Neural cell (in vitro differentiated cells): ENCODE measurements at regions not wholly inside any gene's neighbourhood (a gene's known extent, or its start where the extent isn't known, plus 50 kb on each side); places are given as distances from the start of the nearest gene placed in this dataset.
"Not testable (repeated sequence)": the region's sequence is repeated elsewhere in the genome, so short reads cannot be mapped to it uniquely, and the experiment has no call there.

Experiments used
- EP300 ChIP-seq: fragments of 450-650 bp; conservative IDR thresholded peaks from 2 replicates; pipeline ENCODE4 v1.6.1; 2014; ENCODE audit warnings: antibody characterized with exemption, mild to moderate bottlenecking, moderate library complexity; ENCODE audit not compliant: poor library complexity, severe bottlenecking
- EZH2 ChIP-seq: fragments of 200-600, 300-800 bp; shearing (Covaris generic), sonication (generic); IDR thresholded peaks from 2 replicates; pipeline ENCODE4 v1.6.1; 2014; ENCODE audit warnings: antibody characterized with exemption, low read length, borderline replicate concordance, mild to moderate bottlenecking; ENCODE audit not compliant: insufficient read depth, poor library complexity, severe bottlenecking
- MXI1 ChIP-seq: fragments of 450-650 bp; conservative IDR thresholded peaks from 2 replicates; pipeline ENCODE4 v1.6.1; 2014; ENCODE audit warnings: antibody characterized with exemption, mild to moderate bottlenecking; ENCODE audit not compliant: poor library complexity, severe bottlenecking
- POLR2AphosphoS5 ChIP-seq: IDR thresholded peaks from 2 replicates; pipeline ENCODE4 v1.6.1; 2012
- RAD21 ChIP-seq: fragments of 450-650 bp; conservative IDR thresholded peaks from 2 replicates; pipeline ENCODE4 v1.6.1; 2014; ENCODE audit warnings: antibody characterized with exemption, mild to moderate bottlenecking, moderate library complexity
- SMC3 ChIP-seq: fragments of 450-650 bp; conservative IDR thresholded peaks from 2 replicates; pipeline ENCODE4 v1.6.1; 2014; ENCODE audit warnings: antibody characterized with exemption, mild to moderate bottlenecking, moderate library complexity; ENCODE audit not compliant: poor library complexity
- TAF1 ChIP-seq: IDR thresholded peaks from 2 replicates; pipeline ENCODE4 v1.6.1; 2012; ENCODE audit warnings: low read depth
- TF ChIP-seq, protein P1 (sequence below): fragments of 450-650 bp; IDR thresholded peaks from 2 replicates; pipeline ENCODE4 v1.5.1; 2014; ENCODE audit warnings: antibody characterized with exemption, mild to moderate bottlenecking, moderate library complexity; ENCODE audit not compliant: poor library complexity, severe bottlenecking
- TF ChIP-seq, protein P2 (sequence below): IDR thresholded peaks from 2 replicates; pipeline ENCODE4 v1.6.1; 2012; ENCODE audit warnings: borderline replicate concordance

DNA sequence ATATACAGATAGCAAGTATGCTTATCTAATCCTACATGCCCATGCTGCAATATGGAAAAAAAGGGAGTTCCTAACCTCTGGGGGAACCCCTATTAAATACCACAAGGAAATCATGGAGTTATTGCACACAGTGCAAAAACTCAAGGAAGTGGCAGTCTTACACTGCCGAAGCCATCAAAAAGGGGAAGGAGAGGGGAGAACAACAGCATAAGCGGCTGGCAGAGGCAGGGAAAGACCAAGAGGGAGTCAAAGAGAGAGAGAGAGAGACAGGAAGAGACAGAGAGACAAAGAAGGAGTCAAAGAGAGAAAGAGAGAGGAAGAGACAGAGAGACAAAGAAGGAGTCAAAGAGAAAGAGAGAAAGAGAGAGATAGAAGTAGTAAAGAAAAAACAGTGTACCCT, 267.3 kb downstream of the S1PR1 start:
- not testable (repeated sequence) for TF ChIP-seq SMC3, MXI1, EP300, POLR2AphosphoS5, RAD21, EZH2, TAF1
- TF ChIP-seq, protein P1, sequence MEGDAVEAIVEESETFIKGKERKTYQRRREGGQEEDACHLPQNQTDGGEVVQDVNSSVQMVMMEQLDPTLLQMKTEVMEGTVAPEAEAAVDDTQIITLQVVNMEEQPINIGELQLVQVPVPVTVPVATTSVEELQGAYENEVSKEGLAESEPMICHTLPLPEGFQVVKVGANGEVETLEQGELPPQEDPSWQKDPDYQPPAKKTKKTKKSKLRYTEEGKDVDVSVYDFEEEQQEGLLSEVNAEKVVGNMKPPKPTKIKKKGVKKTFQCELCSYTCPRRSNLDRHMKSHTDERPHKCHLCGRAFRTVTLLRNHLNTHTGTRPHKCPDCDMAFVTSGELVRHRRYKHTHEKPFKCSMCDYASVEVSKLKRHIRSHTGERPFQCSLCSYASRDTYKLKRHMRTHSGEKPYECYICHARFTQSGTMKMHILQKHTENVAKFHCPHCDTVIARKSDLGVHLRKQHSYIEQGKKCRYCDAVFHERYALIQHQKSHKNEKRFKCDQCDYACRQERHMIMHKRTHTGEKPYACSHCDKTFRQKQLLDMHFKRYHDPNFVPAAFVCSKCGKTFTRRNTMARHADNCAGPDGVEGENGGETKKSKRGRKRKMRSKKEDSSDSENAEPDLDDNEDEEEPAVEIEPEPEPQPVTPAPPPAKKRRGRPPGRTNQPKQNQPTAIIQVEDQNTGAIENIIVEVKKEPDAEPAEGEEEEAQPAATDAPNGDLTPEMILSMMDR, result not testable (repeated sequence)
- TF ChIP-seq, protein P2, sequence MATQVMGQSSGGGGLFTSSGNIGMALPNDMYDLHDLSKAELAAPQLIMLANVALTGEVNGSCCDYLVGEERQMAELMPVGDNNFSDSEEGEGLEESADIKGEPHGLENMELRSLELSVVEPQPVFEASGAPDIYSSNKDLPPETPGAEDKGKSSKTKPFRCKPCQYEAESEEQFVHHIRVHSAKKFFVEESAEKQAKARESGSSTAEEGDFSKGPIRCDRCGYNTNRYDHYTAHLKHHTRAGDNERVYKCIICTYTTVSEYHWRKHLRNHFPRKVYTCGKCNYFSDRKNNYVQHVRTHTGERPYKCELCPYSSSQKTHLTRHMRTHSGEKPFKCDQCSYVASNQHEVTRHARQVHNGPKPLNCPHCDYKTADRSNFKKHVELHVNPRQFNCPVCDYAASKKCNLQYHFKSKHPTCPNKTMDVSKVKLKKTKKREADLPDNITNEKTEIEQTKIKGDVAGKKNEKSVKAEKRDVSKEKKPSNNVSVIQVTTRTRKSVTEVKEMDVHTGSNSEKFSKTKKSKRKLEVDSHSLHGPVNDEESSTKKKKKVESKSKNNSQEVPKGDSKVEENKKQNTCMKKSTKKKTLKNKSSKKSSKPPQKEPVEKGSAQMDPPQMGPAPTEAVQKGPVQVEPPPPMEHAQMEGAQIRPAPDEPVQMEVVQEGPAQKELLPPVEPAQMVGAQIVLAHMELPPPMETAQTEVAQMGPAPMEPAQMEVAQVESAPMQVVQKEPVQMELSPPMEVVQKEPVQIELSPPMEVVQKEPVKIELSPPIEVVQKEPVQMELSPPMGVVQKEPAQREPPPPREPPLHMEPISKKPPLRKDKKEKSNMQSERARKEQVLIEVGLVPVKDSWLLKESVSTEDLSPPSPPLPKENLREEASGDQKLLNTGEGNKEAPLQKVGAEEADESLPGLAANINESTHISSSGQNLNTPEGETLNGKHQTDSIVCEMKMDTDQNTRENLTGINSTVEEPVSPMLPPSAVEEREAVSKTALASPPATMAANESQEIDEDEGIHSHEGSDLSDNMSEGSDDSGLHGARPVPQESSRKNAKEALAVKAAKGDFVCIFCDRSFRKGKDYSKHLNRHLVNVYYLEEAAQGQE, result not testable (repeated sequence)
